B cell (primary cell): ENCODE measurements at regions not wholly inside any gene's neighbourhood (a gene's known extent, or its start where the extent isn't known, plus 50 kb on each side); places are given as distances from the start of the nearest gene placed in this dataset.

Experiments used
- ATAC-seq: fragments of 200-7000 bp; cut with Tn5 transposase; one replicate; pipeline ENCODE4 v1.10.0; 2021; ENCODE audit warnings: low read depth, mild to moderate bottlenecking, moderate number of reproducible peaks, moderate library complexity
- CTCF ChIA-PET: fragments of 350-600 bp; sonication (Branson Sonifier 250); formaldehyde crosslinking; loops from one replicate; lab custom pipeline; 2021; ENCODE audit warnings: antibody characterized with exemption, inconsistent platforms; lab: Charles Lee
- POLR2A ChIA-PET: fragments of 350-600 bp; sonication (Branson Sonifier 250); formaldehyde crosslinking; loops from one replicate; lab custom pipeline; 2021; ENCODE audit warnings: antibody characterized with exemption; lab: Charles Lee
- DNase-seq: peaks from one replicate; pipeline ENCODE4 v3.0.0; 2013
- H2AFZ ChIP-seq: 2 replicates; pipeline ENCODE4 v1.6.1; 2012; ENCODE audit warnings: mild to moderate bottlenecking, low read depth, low read length; ENCODE audit not compliant: insufficient read depth, poor library complexity, severe bottlenecking
- H3K27ac ChIP-seq, 2 donors: 1 replicate in 1 of 2; 2 replicates in 1 of 2; pipeline ENCODE4 v1.5.1; 2012 to 2013; ENCODE audit warnings: low read length in 2 of 2, mild to moderate bottlenecking in 2 of 2, moderate library complexity in 1 of 2
- H3K27me3 ChIP-seq, 4 experiments: fragments of 200-600 bp in 1 of 4; sonication (generic) in 1 of 4; replicated peaks in 1 of 4; 1 replicate in 2 of 4; 2 replicates in 2 of 4; pipeline versions ENCODE4 v1.6.1 to v1.7.0; 2013 to 2016; ENCODE audit warnings: low read length in 3 of 4, mild to moderate bottlenecking in 2 of 4, mixed read lengths in 1 of 4, moderate library complexity in 1 of 4; ENCODE audit not compliant: insufficient read depth in 4 of 4, control insufficient read depth in 3 of 4; ENCODE audit errors: control extremely low read depth in 1 of 4
- H3K36me3 ChIP-seq, 2 experiments: replicated peaks in 1 of 2; 1 replicate in 1 of 2; 2 replicates in 1 of 2; pipeline versions ENCODE4 v1.6.1 to v1.7.1; 2013; ENCODE audit warnings: low read length in 1 of 2; ENCODE audit not compliant: insufficient read depth in 2 of 2, control insufficient read depth in 1 of 2; ENCODE audit errors: control extremely low read depth in 1 of 2, extremely low read depth in 1 of 2
- H3K4me1 ChIP-seq, 2 donors: fragments of 200-600 bp in 1 of 2; sonication (generic) in 1 of 2; 1 replicate in 1 of 2; 2 replicates in 1 of 2; pipeline versions ENCODE4 v1.5.1 to v1.6.1; 2013 to 2017; ENCODE audit warnings: low read length in 2 of 2; ENCODE audit not compliant: control insufficient read depth in 2 of 2, insufficient read depth in 2 of 2
- H3K4me2 ChIP-seq: replicated peaks from 2 replicates; pipeline ENCODE3; 2012; ENCODE audit warnings: mild to moderate bottlenecking, low read depth, low read length; ENCODE audit not compliant: poor library complexity, severe bottlenecking
- H3K4me3 ChIP-seq, 5 experiments: fragments of 200-600 bp in 1 of 5; sonication (generic) in 1 of 5; 1 replicate in 3 of 5; 2 replicates in 2 of 5; pipeline versions ENCODE4 v1.5.1 to v1.7.0; 2011 to 2016; ENCODE audit warnings: low read length in 4 of 5, mild to moderate bottlenecking in 4 of 5, low read depth in 2 of 5, control low read depth in 1 of 5, moderate library complexity in 1 of 5; ENCODE audit not compliant: insufficient read depth in 1 of 5; ENCODE audit errors: control extremely low read depth in 1 of 5, extremely low read depth in 1 of 5
- H3K79me2 ChIP-seq: fragments of 200-600 bp; sonication (generic); one replicate; pipeline ENCODE4 v1.6.0; 2016; ENCODE audit warnings: low read length; ENCODE audit not compliant: control insufficient read depth, insufficient read depth
- H3K9ac ChIP-seq: fragments of 200-600 bp; sonication (generic); 2 replicates; pipeline ENCODE4 v1.6.1; 2017; ENCODE audit warnings: mild to moderate bottlenecking, low read length, moderate library complexity
- H3K9me3 ChIP-seq, 3 donors: one replicate each; pipeline versions ENCODE4 v1.6.1 to v1.7.1; 2013; ENCODE audit warnings: low read length in 2 of 3; ENCODE audit not compliant: control insufficient read depth in 2 of 3, insufficient read depth in 1 of 3; ENCODE audit errors: control extremely low read depth in 1 of 3
- H4K20me1 ChIP-seq: 2 replicates; pipeline ENCODE4 v1.6.0; 2012; ENCODE audit warnings: mild to moderate bottlenecking, low read length; ENCODE audit not compliant: insufficient read depth, control insufficient read depth, poor library complexity, severe bottlenecking
- H3K27ac Mint-ChIP-seq: one replicate; pipeline ENCODE4 v1.8.0; 2021; ENCODE audit warnings: mixed read lengths
- H3K27me3 Mint-ChIP-seq: one replicate; pipeline ENCODE4 v1.8.0; 2021; ENCODE audit warnings: mixed read lengths
- H3K4me1 Mint-ChIP-seq: one replicate; pipeline ENCODE4 v1.8.0; 2021; ENCODE audit warnings: mixed read lengths
- H3K4me3 Mint-ChIP-seq: one replicate; pipeline ENCODE4 v1.8.0; 2021; ENCODE audit warnings: mixed read lengths
- H3K9me3 Mint-ChIP-seq: one replicate; pipeline ENCODE4 v1.8.0; 2022; ENCODE audit warnings: mixed read lengths; ENCODE audit not compliant: insufficient read depth
- CTCF ChIP-seq: fragments of 200-600 bp; IDR thresholded peaks from one replicate; pipeline ENCODE4 v1.8.0; 2022; ENCODE audit warnings: antibody characterized with exemption, mild to moderate bottlenecking
- EZH2 ChIP-seq: IDR thresholded peaks from 2 replicates; pipeline ENCODE4 v1.6.1; 2012; ENCODE audit warnings: borderline replicate concordance, low read depth, mild to moderate bottlenecking, moderate library complexity, low read length; ENCODE audit not compliant: insufficient read depth, poor library complexity, severe bottlenecking
- WGBS: methylation state at CpG from one replicate; pipeline ENCODE4 v1.1.5; 2013; ENCODE audit warnings: missing lambda C conversion rate; ENCODE audit not compliant: insufficient coverage; 5-methylcytosine and 5-hydroxymethylcytosine counted together
- intact Hi-C: fragments of 100-400 bp; cut with micrococcal nuclease; formaldehyde crosslinking; loops from one replicate; pipeline ENCODE4 v1.10.0; 2022

DNA sequence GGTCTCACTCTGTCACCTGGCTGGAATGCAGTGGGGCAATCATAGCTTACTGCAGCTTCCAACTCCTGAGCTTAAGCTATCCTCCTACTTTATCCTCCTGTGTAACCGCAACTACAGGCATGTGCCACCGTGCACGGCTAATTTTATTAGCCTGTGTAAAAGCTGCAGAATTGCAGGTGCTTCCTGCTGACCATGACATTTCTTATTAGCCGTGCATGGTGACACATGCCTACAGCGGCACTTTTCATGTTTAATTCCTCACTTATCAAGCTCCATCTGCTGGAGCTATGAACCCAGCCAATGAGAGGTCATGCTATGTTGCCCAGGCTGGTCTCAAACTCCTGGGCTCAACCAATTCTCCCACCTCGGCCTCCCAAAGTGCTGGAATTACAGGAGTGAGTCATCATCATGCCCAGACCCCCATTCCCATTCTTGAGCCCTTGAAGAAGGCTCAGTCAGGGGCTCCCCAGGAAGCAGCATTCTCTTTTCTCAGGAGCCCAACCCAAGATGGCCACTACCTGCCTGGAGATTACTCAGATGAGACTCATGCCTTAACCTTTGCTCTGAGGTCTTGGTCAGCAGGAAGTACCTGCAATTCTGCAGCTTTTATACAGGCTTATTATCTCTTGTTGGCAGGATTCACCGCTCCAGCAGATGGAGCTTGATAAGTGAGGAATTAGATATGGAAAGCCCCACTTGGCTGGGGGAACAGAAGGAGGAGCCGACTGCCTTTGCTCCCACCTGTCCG is 503.2 kb downstream of the MED13L start:
- H3K4me2 ChIP-seq = no peak overlapping the region
- no peaks in the 10 kb centered on the region for H3K27me3 ChIP-seq
- H3K9me3 Mint-ChIP-seq = no peaks in the 10 kb centered on the region
- H3K4me3 ChIP-seq = no peak overlapping the region
- H3K79me2 ChIP-seq = no peaks in the 10 kb centered on the region
- no peak overlapping the region for H3K27ac Mint-ChIP-seq
- no peak for DNase-seq
- peaks cover 0 to 5% (median 0%) of the 10 kb centered on the region in 3 donors for H3K9me3 ChIP-seq
- 86% methylated on average over 5 of the region's 9 CpGs for WGBS
- no peaks in the 10 kb centered on the region for H4K20me1 ChIP-seq
- peaks cover 6% of the 10 kb centered on the region for H3K27me3 Mint-ChIP-seq
- TF ChIP-seq EZH2 (no peak), CTCF (no peak)
- ChIA-PET POLR2A (no interaction called here), CTCF (no interaction called here)
- no peak overlapping the region for H3K27ac ChIP-seq
- H3K4me3 Mint-ChIP-seq = no peak overlapping the region
- no peak overlapping the region for H2AFZ ChIP-seq
- ATAC-seq = no peak
- no peaks in the 10 kb centered on the region for H3K4me1 Mint-ChIP-seq
- no peaks in the 10 kb centered on the region for H3K4me1 ChIP-seq
- H3K9ac ChIP-seq = no peak overlapping the region
- intact Hi-C loops = no loop called here
- no peaks in the 10 kb centered on the region for H3K36me3 ChIP-seq

DNA sequence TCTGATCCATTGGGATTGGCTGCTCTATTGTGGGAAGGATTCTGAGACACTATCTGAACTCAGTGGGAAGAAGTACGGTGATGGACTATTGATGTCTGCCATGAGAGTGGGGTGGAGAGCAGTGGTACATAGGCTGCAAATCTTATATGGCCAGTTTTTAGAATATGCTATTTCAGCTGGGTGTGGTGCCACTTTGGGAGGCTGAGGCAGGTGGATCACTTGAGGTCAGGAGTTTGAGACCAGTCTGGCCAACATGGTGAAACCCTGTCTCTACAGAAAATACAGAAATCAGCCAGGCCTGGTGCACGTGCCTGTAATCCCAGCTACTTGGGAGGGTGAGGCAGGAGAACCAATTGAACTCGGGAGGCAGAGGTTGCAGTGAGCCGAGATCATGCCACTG is 505.9 kb downstream of the MED13L start:
- no peak overlapping the region for H2AFZ ChIP-seq
- ATAC-seq (no peak), DNase-seq (no peak)
- no peaks in the 10 kb centered on the region for H3K4me1 ChIP-seq
- ChIA-PET POLR2A (no interaction called here), CTCF (no interaction called here)
- intact Hi-C loops = no loop called here
- Mint-ChIP-seq H3K27ac (no peak overlapping the region), H3K9me3 (no peaks in the 10 kb centered on the region), H3K4me3 (no peak overlapping the region), H3K4me1 (no peaks in the 10 kb centered on the region), H3K27me3 (peaks cover 6% of the 10 kb centered on the region)
- no peak overlapping the region for H3K9ac ChIP-seq
- TF ChIP-seq EZH2 (no peak), CTCF (no peak)
- H3K4me3 ChIP-seq = no peak overlapping the region
- no peak overlapping the region for H3K27ac ChIP-seq
- peaks cover 0 to 5% (median 0%) of the 10 kb centered on the region in 3 donors for H3K9me3 ChIP-seq
- H3K4me2 ChIP-seq = no peak overlapping the region
- H4K20me1 ChIP-seq = no peaks in the 10 kb centered on the region
- H3K27me3 ChIP-seq = no peaks in the 10 kb centered on the region
- WGBS = 94% methylated on average over 1 of the region's 4 CpGs
- no peaks in the 10 kb centered on the region for H3K79me2 ChIP-seq
- no peaks in the 10 kb centered on the region for H3K36me3 ChIP-seq
